ENCODE measurements at regions not wholly inside any gene's neighbourhood (a gene's known extent, or its start where the extent isn't known, plus 50 kb on each side); places are given as distances from the start of the nearest gene placed in this dataset.

DNA sequence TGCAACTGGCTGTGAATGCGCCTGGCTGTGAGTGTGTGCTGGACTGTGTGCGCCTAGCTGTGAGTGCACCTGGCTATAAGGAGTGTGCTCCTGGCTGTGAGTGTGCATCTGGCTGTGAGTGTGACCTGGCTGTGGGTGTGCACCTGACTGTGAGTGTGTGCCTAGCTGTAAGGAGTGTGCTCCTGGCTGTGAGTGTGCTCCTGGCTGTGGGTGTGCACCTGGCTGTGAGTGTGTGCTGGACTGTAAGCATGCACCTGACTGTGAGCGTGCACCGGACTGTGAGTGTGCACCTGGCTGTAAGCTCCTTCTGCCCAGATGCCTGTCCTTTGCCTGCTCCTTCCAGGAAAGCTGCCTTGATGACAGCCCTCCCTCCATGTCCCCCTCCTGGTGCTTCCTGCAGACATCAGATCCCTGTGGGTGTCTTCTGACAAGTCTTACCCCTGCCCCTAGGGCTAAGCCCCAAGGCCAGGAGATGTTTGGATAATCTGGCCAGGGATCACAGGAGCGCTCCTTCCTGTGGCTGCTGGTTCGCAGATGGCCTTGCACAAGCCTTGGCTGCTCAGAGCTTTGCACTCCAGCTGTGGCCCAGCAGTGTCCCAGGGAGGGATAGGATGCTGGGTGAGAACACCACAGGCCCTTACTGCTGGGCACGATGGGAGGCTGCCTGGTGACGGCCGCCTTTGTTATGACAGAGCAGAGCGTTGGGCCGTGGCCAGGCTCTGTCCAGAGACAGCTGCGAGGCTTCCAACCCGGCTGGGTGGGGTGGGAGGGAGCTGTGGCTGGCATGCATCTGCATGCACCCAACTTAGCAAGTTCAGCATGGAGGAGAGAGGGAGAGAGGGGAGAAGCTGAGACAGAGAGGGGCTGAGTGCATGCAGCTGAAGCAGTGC, 89.9 kb downstream of the GLI2 start:
- Histone ChIP-seq H3K36me3 (no peaks in the 10 kb centered on the region), H3K27me3 (no peaks in the 10 kb centered on the region), H3K27ac (no peak overlapping the region), H3K4me3 (no peak overlapping the region), H3K9me3 (ENCODE audit: low read depth) (no peaks in the 10 kb centered on the region), H3K4me1 (ENCODE audit: low read depth) (peaks cover 18% of the 10 kb centered on the region)
- peak; percentile 13 to 82 for DNase-seq (ENCODE audit: low read depth in 1 of 2, low spot score in 1 of 2)
- TF ChIP-seq, protein P1, sequence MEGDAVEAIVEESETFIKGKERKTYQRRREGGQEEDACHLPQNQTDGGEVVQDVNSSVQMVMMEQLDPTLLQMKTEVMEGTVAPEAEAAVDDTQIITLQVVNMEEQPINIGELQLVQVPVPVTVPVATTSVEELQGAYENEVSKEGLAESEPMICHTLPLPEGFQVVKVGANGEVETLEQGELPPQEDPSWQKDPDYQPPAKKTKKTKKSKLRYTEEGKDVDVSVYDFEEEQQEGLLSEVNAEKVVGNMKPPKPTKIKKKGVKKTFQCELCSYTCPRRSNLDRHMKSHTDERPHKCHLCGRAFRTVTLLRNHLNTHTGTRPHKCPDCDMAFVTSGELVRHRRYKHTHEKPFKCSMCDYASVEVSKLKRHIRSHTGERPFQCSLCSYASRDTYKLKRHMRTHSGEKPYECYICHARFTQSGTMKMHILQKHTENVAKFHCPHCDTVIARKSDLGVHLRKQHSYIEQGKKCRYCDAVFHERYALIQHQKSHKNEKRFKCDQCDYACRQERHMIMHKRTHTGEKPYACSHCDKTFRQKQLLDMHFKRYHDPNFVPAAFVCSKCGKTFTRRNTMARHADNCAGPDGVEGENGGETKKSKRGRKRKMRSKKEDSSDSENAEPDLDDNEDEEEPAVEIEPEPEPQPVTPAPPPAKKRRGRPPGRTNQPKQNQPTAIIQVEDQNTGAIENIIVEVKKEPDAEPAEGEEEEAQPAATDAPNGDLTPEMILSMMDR (IDR thresholded peaks at IDR 0.05; ENCODE audit: low read depth, low read length), result no peak

DNA sequence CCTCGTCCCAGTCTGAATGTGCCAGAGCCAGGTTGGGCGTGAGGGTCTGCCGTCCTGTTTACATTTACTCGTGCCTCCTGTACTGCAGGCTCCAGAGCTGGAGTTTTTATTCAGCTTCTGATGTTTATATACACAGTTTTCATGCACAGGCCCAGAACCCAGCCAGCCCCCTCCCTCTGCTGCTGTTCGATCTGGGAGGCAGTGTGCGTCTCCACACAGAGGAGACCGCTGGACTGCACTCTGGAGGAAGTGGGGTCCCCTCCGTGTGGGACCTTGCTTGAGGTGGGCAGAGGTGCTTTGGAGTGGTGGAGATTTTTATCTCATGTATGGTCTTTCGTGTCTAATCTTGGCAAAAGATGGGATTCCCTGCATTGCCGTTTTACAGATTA, 90.6 kb downstream of the GLI2 start:
- Histone ChIP-seq H3K4me1 (ENCODE audit: low read depth) (peaks cover 11% of the 10 kb centered on the region), H3K4me3 (no peak overlapping the region), H3K27me3 (no peaks in the 10 kb centered on the region), H3K36me3 (no peaks in the 10 kb centered on the region), H3K9me3 (ENCODE audit: low read depth) (no peaks in the 10 kb centered on the region), H3K27ac (no peak overlapping the region)
- TF ChIP-seq, protein P1 (IDR thresholded peaks at IDR 0.05; ENCODE audit: low read depth, low read length), result no peak
- no peak for DNase-seq (ENCODE audit: low read depth in 1 of 2, low spot score in 1 of 2)

DNA sequence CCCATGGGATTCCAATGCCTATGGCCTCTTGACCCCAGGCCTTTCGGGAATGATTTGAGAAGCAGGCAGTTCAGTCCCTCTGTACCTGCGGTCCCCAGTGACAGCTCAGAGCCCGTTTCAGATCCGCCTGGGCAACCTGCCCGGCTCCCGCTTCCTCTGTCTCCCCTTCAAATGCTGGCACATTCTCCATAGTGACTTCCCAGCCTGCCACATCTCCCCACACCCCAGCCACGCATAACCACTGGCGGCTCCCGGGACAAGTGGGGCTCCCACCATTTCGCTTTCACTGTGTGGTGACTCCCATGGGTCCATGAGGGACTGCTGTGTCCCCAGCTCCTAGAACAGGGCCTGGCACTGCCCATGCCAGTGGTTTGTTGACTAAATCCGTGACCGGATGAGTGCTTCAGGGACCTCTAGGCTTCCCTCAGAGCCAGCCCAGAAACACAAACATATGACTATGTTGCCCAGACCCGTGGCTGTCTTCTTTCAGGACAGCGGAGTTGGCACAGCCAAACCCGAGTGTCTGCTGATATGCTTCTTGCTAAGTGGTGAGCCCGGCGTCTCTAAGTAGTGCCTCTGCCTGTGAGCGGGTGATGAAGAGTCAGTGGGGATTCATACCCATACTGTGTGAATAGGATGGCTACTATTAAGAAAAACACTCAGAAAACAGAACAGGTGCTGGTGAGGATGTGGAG, 91.2 kb downstream of the GLI2 start:
- Histone ChIP-seq H3K4me3 (no peak overlapping the region), H3K27me3 (no peaks in the 10 kb centered on the region), H3K36me3 (no peaks in the 10 kb centered on the region), H3K9me3 (ENCODE audit: low read depth) (no peaks in the 10 kb centered on the region), H3K4me1 (ENCODE audit: low read depth) (peaks cover 10% of the 10 kb centered on the region), H3K27ac (no peak overlapping the region)
- TF ChIP-seq, protein P1 (IDR thresholded peaks at IDR 0.05; ENCODE audit: low read depth, low read length), result no peak
- no peak for DNase-seq (ENCODE audit: low read depth in 1 of 2, low spot score in 1 of 2)

DNA sequence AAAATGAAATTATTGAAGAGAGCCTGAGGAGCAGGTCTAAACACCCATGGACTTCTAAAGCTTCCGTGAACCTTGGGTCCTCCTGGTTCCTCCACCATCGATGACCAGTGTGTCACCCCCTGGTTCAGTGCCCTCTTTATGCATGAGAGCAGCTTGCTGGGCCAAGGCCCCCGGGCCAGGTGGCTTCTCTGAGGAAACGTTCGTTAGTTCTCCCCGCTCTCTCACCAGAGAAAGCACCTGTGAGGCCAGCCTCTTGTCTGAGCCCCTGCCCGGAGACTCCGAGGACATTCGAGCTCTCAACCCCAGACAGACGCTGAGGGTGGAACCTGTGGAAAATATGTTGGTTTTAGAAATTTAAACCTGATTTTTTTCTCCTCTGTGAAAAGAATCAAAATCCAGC, 92.4 kb downstream of the GLI2 start:
- Histone ChIP-seq H3K36me3 (no peaks in the 10 kb centered on the region), H3K9me3 (ENCODE audit: low read depth) (no peaks in the 10 kb centered on the region), H3K27ac (no peak overlapping the region), H3K4me1 (ENCODE audit: low read depth) (peaks cover 10% of the 10 kb centered on the region), H3K4me3 (no peak overlapping the region), H3K27me3 (no peaks in the 10 kb centered on the region)
- TF ChIP-seq, protein P1 (IDR thresholded peaks at IDR 0.05; ENCODE audit: low read depth, low read length), result no peak
- DNase-seq (ENCODE audit: low read depth in 1 of 2, low spot score in 1 of 2), result no peak

DNA sequence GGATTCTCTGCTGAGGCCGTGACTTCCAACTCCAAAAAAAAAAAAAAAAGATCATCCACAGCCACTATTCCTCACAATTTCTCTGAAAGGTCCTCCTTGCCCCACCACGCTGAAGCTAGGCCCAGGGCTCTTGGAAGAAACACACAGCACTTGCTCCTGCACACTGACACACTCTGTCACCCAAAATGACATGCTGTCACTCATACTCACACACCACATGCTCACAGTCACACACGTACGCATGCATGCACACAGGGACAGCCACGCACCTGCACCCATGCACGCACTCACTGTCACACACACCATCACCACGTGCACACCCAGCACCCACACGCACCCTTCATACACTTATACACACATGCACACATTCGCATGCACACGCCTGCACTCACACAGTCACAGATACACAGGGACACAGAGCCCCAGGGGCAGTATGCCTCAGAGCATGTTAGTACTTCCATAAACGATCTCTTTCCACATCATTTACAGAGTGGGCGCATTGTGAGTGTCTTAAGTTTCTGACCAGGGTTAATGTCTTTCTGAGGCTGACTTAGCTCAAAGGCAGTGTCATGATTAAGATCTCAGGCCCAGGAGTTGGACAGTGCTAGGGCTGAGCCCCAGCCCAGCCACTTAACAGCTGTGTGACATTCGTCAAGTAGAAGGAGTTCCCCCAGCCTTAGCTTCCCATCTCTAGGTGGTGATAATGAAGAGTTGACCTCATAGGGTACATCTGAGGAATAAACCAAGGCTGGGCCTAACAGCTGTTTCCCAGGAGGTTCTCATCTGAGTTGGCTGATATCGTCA, 93.4 kb downstream of the GLI2 start:
- Histone ChIP-seq H3K36me3 (no peaks in the 10 kb centered on the region), H3K4me1 (ENCODE audit: low read depth) (peaks cover 10% of the 10 kb centered on the region), H3K27me3 (no peaks in the 10 kb centered on the region), H3K4me3 (no peak overlapping the region), H3K27ac (no peak overlapping the region), H3K9me3 (ENCODE audit: low read depth) (no peaks in the 10 kb centered on the region)
- DNase-seq (ENCODE audit: low read depth in 1 of 2, low spot score in 1 of 2), result no peak
- TF ChIP-seq, protein P1 (IDR thresholded peaks at IDR 0.05; ENCODE audit: low read depth, low read length), result no peak

Data from cardiac muscle cell (in vitro differentiated cells and primary cell).